MCF 10A (cell line): ENCODE measurements at regions not wholly inside any gene's neighbourhood (a gene's known extent, or its start where the extent isn't known, plus 50 kb on each side); places are given as distances from the start of the nearest gene placed in this dataset.

Experiments used
- BruUV-seq: library from RNA; stranded (reverse); fragments of 400-500 nt; replicated peaks from 2 replicates; lab custom pipeline; 2021; lab: Mats Ljungman, UMichigan
- CTCF ChIA-PET: fragments of 300-600 bp; sonication (Branson Sonifier 250); formaldehyde crosslinking; extraction: SDS; loops from one replicate; lab custom pipeline; 2021; ENCODE audit warnings: antibody characterized with exemption, inconsistent platforms; lab: Yijun Ruan, JAX
- POLR2A ChIA-PET: fragments of 300-600, 350-650 bp; sonication (Branson Sonifier 250); formaldehyde crosslinking; extraction: SDS; loops from one replicate; lab custom pipeline; 2020; ENCODE audit warnings: antibody characterized with exemption, inconsistent platforms; lab: Yijun Ruan, JAX
- DNase-seq: peaks from one replicate; pipeline ENCODE4 v3.0.0-alpha.2; 2018; ENCODE audit not compliant: unreplicated experiment
- H3K27ac Mint-ChIP-seq: one replicate; pipeline ENCODE4 v1.8.0; 2022; ENCODE audit warnings: mild to moderate bottlenecking, low read depth, mixed read lengths; ENCODE audit not compliant: unreplicated experiment
- H3K27me3 Mint-ChIP-seq: one replicate; pipeline ENCODE4 v1.8.0; 2022; ENCODE audit warnings: mixed read lengths; ENCODE audit not compliant: insufficient read depth, unreplicated experiment
- H3K36me3 Mint-ChIP-seq: one replicate; pipeline ENCODE4 v1.8.0; 2022; ENCODE audit warnings: mild to moderate bottlenecking, moderate library complexity, mixed read lengths; ENCODE audit not compliant: insufficient read depth, unreplicated experiment
- H3K4me1 Mint-ChIP-seq: one replicate; pipeline ENCODE4 v1.8.0; 2022; ENCODE audit warnings: mixed read lengths; ENCODE audit not compliant: insufficient read depth, unreplicated experiment
- H3K4me3 Mint-ChIP-seq: one replicate; pipeline ENCODE4 v1.8.0; 2022; ENCODE audit warnings: mild to moderate bottlenecking, moderate library complexity, mixed read lengths; ENCODE audit not compliant: unreplicated experiment
- H3K9me3 Mint-ChIP-seq: one replicate; pipeline ENCODE4 v1.8.0; 2022; ENCODE audit warnings: mixed read lengths; ENCODE audit not compliant: unreplicated experiment
- intact Hi-C: fragments of 100-400 bp; cut with micrococcal nuclease; formaldehyde crosslinking; loops from 2 replicates; pipeline ENCODE4 v1.14.1; 2022
- TF ChIP-seq, protein P1 (sequence below): fragments of 200-600 bp; IDR thresholded peaks from one replicate; pipeline ENCODE4 v1.8.0; 2022; ENCODE audit warnings: antibody characterized with exemption, mild to moderate bottlenecking; ENCODE audit not compliant: unreplicated experiment

DNA sequence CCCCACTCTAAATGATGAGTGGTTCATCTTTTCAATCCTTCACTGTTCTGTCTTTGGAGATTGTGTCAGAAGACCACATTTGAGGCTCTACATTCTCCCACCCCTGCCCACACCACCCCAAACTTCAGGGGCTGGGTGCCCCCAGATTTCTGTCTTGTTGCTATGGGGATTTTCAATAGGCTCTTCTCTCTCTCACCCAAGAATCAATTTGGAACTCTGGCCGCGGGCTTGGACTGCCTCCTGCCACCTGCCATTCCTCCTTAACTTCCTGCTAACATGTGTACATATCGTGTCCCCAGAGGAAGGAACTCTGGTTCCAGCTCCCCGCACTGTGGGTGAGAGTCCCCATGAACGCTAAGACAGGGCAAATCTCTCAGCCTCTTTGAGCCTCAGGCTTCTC is 67.4 kb upstream of the LARS2 start:
- H3K36me3 Mint-ChIP-seq: no peaks in the 10 kb centered on the region
- no peak for DNase-seq
- peaks cover 36% of the 10 kb centered on the region for H3K27me3 Mint-ChIP-seq
- H3K27ac Mint-ChIP-seq: no peak overlapping the region
- POLR2A ChIA-PET: no interaction called here
- no peaks in the 10 kb centered on the region for H3K4me1 Mint-ChIP-seq
- no peaks in the 10 kb centered on the region for H3K9me3 Mint-ChIP-seq
- H3K4me3 Mint-ChIP-seq: no peak overlapping the region
- TF ChIP-seq, protein P1, sequence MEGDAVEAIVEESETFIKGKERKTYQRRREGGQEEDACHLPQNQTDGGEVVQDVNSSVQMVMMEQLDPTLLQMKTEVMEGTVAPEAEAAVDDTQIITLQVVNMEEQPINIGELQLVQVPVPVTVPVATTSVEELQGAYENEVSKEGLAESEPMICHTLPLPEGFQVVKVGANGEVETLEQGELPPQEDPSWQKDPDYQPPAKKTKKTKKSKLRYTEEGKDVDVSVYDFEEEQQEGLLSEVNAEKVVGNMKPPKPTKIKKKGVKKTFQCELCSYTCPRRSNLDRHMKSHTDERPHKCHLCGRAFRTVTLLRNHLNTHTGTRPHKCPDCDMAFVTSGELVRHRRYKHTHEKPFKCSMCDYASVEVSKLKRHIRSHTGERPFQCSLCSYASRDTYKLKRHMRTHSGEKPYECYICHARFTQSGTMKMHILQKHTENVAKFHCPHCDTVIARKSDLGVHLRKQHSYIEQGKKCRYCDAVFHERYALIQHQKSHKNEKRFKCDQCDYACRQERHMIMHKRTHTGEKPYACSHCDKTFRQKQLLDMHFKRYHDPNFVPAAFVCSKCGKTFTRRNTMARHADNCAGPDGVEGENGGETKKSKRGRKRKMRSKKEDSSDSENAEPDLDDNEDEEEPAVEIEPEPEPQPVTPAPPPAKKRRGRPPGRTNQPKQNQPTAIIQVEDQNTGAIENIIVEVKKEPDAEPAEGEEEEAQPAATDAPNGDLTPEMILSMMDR: no peak
- intact Hi-C loops: no loop called here
- no TSS peak for BruUV-seq
- CTCF ChIA-PET: no interaction called here

DNA sequence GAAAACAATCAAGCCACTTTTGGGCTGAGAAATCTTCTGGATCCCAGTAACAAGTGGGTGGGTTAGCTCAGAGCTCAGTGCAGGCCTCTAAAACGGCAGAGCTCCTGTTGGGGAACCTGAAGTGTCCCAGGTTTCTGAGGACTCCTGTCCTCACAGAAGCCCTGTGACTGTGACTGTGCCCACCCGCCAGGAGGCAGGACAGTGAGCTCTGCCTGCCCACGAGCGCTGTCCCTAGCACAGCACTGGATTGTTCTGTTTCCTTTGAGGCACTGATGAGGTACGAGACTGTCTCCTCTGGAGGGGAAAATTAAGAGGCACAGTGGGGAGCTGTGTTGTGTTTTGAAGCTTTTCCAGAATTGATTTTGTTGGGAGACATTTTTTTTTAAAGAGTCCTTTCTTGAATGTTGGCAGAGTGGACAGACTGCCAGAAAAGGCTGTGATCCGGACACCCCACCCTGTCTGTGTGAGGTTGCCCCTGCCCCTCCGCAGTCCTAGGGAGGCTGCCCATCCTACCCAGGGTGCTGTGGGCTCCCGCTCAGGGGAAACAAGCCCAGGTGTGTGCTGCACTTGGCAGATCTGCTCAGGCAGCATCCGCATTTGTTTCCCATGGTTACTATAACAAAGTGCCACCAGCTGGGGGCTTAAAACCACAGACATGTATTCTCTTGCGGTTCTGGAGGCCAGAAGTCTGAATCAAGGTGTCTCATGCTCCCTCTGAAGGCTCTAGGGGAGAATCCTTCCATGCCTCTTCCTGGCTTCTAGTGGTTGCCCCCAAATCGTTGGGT is 66.6 kb upstream of the LARS2 start:
- no peaks in the 10 kb centered on the region for H3K9me3 Mint-ChIP-seq
- intact Hi-C loops: no loop called here
- TF ChIP-seq, protein P1: no peak
- H3K27ac Mint-ChIP-seq: no peak overlapping the region
- DNase-seq: no peak
- BruUV-seq: no TSS peak
- H3K4me3 Mint-ChIP-seq: no peak overlapping the region
- H3K36me3 Mint-ChIP-seq: no peaks in the 10 kb centered on the region
- no peaks in the 10 kb centered on the region for H3K4me1 Mint-ChIP-seq
- ChIA-PET POLR2A (no interaction called here), CTCF (no interaction called here)
- H3K27me3 Mint-ChIP-seq: peaks cover 44% of the 10 kb centered on the region

DNA sequence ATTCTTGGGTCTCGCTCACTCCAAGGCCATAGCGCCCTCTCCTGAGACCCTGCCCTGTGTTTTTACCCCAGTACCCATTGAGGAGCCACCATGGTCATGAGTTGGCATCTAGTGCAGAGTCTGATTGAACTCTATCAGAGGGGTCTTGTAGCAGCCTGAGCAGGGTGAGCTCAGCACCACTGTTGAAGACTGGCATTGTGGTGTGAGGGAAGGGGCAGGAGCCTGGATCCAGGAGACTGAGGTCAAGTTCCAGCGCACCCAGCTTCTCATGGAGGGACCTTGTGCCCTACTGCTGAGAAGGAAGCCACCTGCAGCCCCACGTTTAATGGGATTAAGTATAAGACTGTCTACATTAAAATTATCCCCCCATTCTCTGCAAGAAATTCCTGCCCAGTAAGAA is 65.8 kb upstream of the LARS2 start:
- peaks cover 52% of the 10 kb centered on the region for H3K27me3 Mint-ChIP-seq
- H3K4me3 Mint-ChIP-seq: no peak overlapping the region
- no peaks in the 10 kb centered on the region for H3K4me1 Mint-ChIP-seq
- TF ChIP-seq, protein P1: no peak
- no peak for DNase-seq
- no peaks in the 10 kb centered on the region for H3K9me3 Mint-ChIP-seq
- no peaks in the 10 kb centered on the region for H3K36me3 Mint-ChIP-seq
- CTCF ChIA-PET: no interaction called here
- intact Hi-C loops: no loop called here
- H3K27ac Mint-ChIP-seq: no peak overlapping the region
- POLR2A ChIA-PET: no interaction called here
- BruUV-seq: no TSS peak

DNA sequence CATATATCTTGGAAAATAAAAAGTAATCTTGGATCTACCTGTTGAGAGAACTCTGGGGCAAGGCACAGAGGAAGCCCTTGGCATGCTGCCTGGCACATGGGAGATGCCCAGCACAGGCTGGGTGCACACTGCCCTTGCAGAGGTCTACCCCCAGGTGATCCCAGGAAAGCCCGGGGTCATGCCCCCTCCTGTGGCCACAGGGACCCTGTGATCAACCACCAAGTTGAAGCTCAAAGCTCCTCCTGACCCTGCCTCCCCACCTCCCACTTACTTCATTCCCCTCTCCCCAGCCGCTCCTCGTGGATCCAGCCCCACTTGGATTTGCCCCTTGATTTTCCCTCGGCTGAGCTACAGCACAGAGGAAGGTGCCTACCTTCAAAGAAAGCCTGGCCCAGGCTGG is 62.7 kb upstream of the LARS2 start:
- no peaks in the 10 kb centered on the region for H3K36me3 Mint-ChIP-seq
- no peak for DNase-seq
- no peaks in the 10 kb centered on the region for H3K4me1 Mint-ChIP-seq
- TF ChIP-seq, protein P1: no peak
- no peaks in the 10 kb centered on the region for H3K9me3 Mint-ChIP-seq
- H3K27me3 Mint-ChIP-seq: peaks cover 79% of the 10 kb centered on the region
- CTCF ChIA-PET: no interaction called here
- H3K4me3 Mint-ChIP-seq: no peak overlapping the region
- POLR2A ChIA-PET: no interaction called here
- intact Hi-C loops: no loop called here
- no TSS peak for BruUV-seq
- no peak overlapping the region for H3K27ac Mint-ChIP-seq
